Endodermal cell (in vitro differentiated cells): ENCODE measurements at regions not wholly inside any gene's neighbourhood (a gene's known extent, or its start where the extent isn't known, plus 50 kb on each side); places are given as distances from the start of the nearest gene placed in this dataset.
A peak's percentile ranks its signal among the peaks of the same experiment; 100 is the strongest.

ENCODE experiments used
- DNase-seq: peaks from one replicate; pipeline ENCODE4 v3.0.0-alpha.2; 2017
- H3K27ac ChIP-seq: 2 replicates; pipeline ENCODE4 v1.5.1; 2013; ENCODE audit warnings: mild to moderate bottlenecking, low read depth, low read length, moderate library complexity
- H3K27me3 ChIP-seq: 2 replicates; pipeline ENCODE4 v1.6.1; 2013; ENCODE audit warnings: mild to moderate bottlenecking, low read length, moderate library complexity; ENCODE audit not compliant: insufficient read depth, control insufficient read depth, poor library complexity, severe bottlenecking
- H3K36me3 ChIP-seq: 2 replicates; pipeline ENCODE4 v1.7.0; 2013; ENCODE audit warnings: mild to moderate bottlenecking, low read length, moderate library complexity; ENCODE audit not compliant: control insufficient read depth, insufficient read depth
- H3K4me1 ChIP-seq: one replicate; pipeline ENCODE4 v1.7.0; 2013; ENCODE audit warnings: low read length; ENCODE audit not compliant: control insufficient read depth, insufficient read depth
- H3K4me3 ChIP-seq: 2 replicates; pipeline ENCODE4 v1.5.1; 2013; ENCODE audit warnings: mild to moderate bottlenecking, low read length, moderate library complexity
- H3K9ac ChIP-seq: 2 replicates; pipeline ENCODE4 v1.6.1; 2013; ENCODE audit warnings: mild to moderate bottlenecking, low read length, moderate library complexity; ENCODE audit not compliant: poor library complexity, severe bottlenecking; ENCODE audit errors: extremely low read depth
- H3K9me3 ChIP-seq: 2 replicates; pipeline ENCODE4 v1.6.1; 2013; ENCODE audit warnings: mild to moderate bottlenecking, low read length, moderate library complexity; ENCODE audit not compliant: control insufficient read depth
- H3K27ac Mint-ChIP-seq: 2 replicates; pipeline ENCODE4 v1.8.0; 2020; ENCODE audit warnings: mixed read lengths
- H3K27me3 Mint-ChIP-seq: 2 replicates; pipeline ENCODE4 v1.8.0; 2021; ENCODE audit warnings: mild to moderate bottlenecking, mixed read lengths; ENCODE audit not compliant: insufficient read depth
- H3K36me3 Mint-ChIP-seq: 2 replicates; pipeline ENCODE4 v1.8.0; 2020; ENCODE audit warnings: low read depth, mixed read lengths
- H3K4me1 Mint-ChIP-seq: 2 replicates; pipeline ENCODE4 v1.8.0; 2020; ENCODE audit warnings: mixed read lengths
- H3K4me3 Mint-ChIP-seq: 2 replicates; pipeline ENCODE4 v1.8.0; 2020; ENCODE audit warnings: mild to moderate bottlenecking, moderate library complexity, mixed read lengths
- H3K9me3 Mint-ChIP-seq: 2 replicates; pipeline ENCODE4 v1.8.0; 2020; ENCODE audit warnings: mild to moderate bottlenecking, mixed read lengths
- CTCF ChIP-seq: fragments of 200-600 bp; sonication (generic); conservative IDR thresholded peaks from 2 replicates; pipeline ENCODE4 v1.5.0; 2021; ENCODE audit warnings: antibody characterized with exemption, mild to moderate bottlenecking
- WGBS, 2 experiments: methylation state at CpG; one replicate each; pipeline versions ENCODE4 v1.1.5 to v1.1.7; 2013; ENCODE audit warnings: missing lambda C conversion rate in 2 of 2, mixed read lengths in 1 of 2; ENCODE audit not compliant: insufficient coverage in 1 of 2, insufficient read length in 1 of 2; 5-methylcytosine and 5-hydroxymethylcytosine counted together

DNA sequence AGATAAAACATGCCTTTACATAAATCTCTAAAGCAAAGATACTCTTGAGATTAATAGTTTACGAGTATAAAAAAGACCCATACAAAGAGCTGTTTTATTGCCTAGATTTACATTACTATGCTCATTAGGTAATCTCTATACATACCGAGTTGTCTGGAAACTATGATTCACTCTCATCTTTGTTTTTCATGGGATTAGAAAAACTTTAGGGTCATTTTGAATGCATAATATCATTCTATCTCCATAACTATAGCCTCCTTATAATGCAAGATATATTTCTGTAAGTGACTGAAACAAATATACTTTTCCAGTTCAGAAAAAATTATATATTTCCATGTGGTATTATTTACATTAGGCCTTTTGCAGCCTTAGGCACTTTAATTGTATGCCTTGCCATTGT is 1088.7 kb upstream of the ARRDC3 start:
- WGBS, 2 experiments: 97% methylated on average over 2 of the region's 2 CpGs; no CpG with 5 or more reads in 1 of the 2 experiments
- H3K36me3 Mint-ChIP-seq: no peaks in the 10 kb centered on the region
- no peaks in the 10 kb centered on the region for H3K27me3 Mint-ChIP-seq

DNA sequence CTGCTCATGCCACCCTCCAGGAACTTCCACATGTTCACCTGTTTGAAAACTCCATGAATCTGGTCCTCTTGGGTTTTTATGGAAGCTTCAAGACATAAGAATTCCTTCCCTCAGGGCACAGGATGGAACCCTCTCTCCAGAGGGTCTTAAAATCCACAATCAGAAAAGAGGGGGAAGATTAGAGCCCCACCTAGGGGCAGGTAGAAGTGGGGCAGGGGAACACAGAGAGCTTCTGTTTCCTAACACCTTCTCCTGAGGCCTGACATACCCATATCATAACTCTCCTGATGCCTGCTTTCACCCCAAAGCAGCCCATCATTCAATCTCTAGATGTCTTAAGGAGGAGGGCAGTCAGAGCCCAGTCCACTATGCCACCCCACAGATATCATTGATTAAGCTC is 1087.7 kb upstream of the ARRDC3 start:
- Mint-ChIP-seq H3K36me3 (no peaks in the 10 kb centered on the region), H3K27ac (no peak overlapping the region), H3K9me3 (peaks cover 14% of the 10 kb centered on the region), H3K4me3 (no peak overlapping the region), H3K27me3 (no peaks in the 10 kb centered on the region), H3K4me1 (no peaks in the 10 kb centered on the region)
- H3K27ac ChIP-seq: no peak overlapping the region
- DNase-seq: peak; percentile 46
- TF ChIP-seq CTCF: peak; percentile 78
- peaks cover 13% of the 10 kb centered on the region for H3K9me3 ChIP-seq
- no peaks in the 10 kb centered on the region for H3K4me1 ChIP-seq
- H3K9ac ChIP-seq: no peak overlapping the region
- no peaks in the 10 kb centered on the region for H3K36me3 ChIP-seq
- no peaks in the 10 kb centered on the region for H3K27me3 ChIP-seq
- H3K4me3 ChIP-seq: no peak overlapping the region

More for the DNA sequence above, 1088.7 kb upstream of the ARRDC3 start:
- no peaks in the 10 kb centered on the region for H3K27me3 ChIP-seq
- no peak overlapping the region for H3K4me3 ChIP-seq
- DNase-seq: no peak
- H3K9ac ChIP-seq: no peak overlapping the region
- TF ChIP-seq CTCF: no peak
- H3K4me3 Mint-ChIP-seq: no peak overlapping the region
- H3K36me3 ChIP-seq: no peaks in the 10 kb centered on the region
- H3K9me3 ChIP-seq: peaks cover 13% of the 10 kb centered on the region
- no peak overlapping the region for H3K27ac ChIP-seq
- H3K4me1 ChIP-seq: no peaks in the 10 kb centered on the region
- peaks cover 14% of the 10 kb centered on the region for H3K9me3 Mint-ChIP-seq
- no peak overlapping the region for H3K27ac Mint-ChIP-seq
- no peaks in the 10 kb centered on the region for H3K4me1 Mint-ChIP-seq

- Mint-ChIP-seq H3K27me3 (no peaks in the 10 kb centered on the region), H3K4me1 (no peaks in the 10 kb centered on the region), H3K9me3 (peaks cover 4% of the 10 kb centered on the region), H3K4me3 (no peak overlapping the region), H3K36me3 (no peaks in the 10 kb centered on the region), H3K27ac (no peak overlapping the region)
- Histone ChIP-seq H3K9ac (no peak overlapping the region), H3K4me1 (no peaks in the 10 kb centered on the region), H3K27ac (no peak overlapping the region), H3K27me3 (no peaks in the 10 kb centered on the region), H3K9me3 (peaks cover 6% of the 10 kb centered on the region), H3K36me3 (no peaks in the 10 kb centered on the region), H3K4me3 (no peak overlapping the region)
- 73 to 86% methylated on average over 3 to 4 of the region's 4 CpGs for WGBS, 2 experiments
- TF ChIP-seq CTCF: no peak
- DNase-seq: no peak
These were observed 1085.2 kb upstream of the ARRDC3 start for GRCh38 chr5:92468295-92468694.
